HCT116 (cell line): ENCODE measurements at regions not wholly inside any gene's neighbourhood (a gene's known extent, or its start where the extent isn't known, plus 50 kb on each side); places are given as distances from the start of the nearest gene placed in this dataset.

Source experiments
- CEBPB ChIP-seq: IDR thresholded peaks from 2 replicates; pipeline ENCODE4 v1.6.1; 2012; ENCODE audit warnings: low read depth
- EZH2 ChIP-seq: fragments of 200-600 bp; sonication (generic); IDR thresholded peaks from 2 replicates; pipeline ENCODE4 v1.6.1; 2017; ENCODE audit warnings: antibody characterized with exemption, mixed run types
- FOSL1 ChIP-seq: IDR thresholded peaks from 2 replicates; pipeline ENCODE4 v1.6.1; 2012; ENCODE audit warnings: low read depth
- POLR2A ChIP-seq: IDR thresholded peaks from 2 replicates; pipeline ENCODE4 v1.7.0; 2011; ENCODE audit warnings: borderline replicate concordance; ENCODE audit not compliant: insufficient read depth, insufficient read length; ENCODE audit errors: extremely low read depth
- POLR2AphosphoS5 ChIP-seq: IDR thresholded peaks from 2 replicates; pipeline ENCODE4 v1.6.1; 2011; ENCODE audit warnings: mild to moderate bottlenecking, low read depth, low read length, moderate library complexity
- REST ChIP-seq: IDR thresholded peaks from 2 replicates; pipeline ENCODE4 v1.6.1; 2012; ENCODE audit warnings: low read depth
- SIN3A ChIP-seq: IDR thresholded peaks from 2 replicates; pipeline ENCODE4 v1.6.1; 2012; ENCODE audit warnings: low read depth
- SP1 ChIP-seq: IDR thresholded peaks from 2 replicates; pipeline ENCODE4 v1.6.1; 2012; ENCODE audit warnings: low read depth
- TCF7L2 ChIP-seq: IDR thresholded peaks from 2 replicates; pipeline ENCODE4 v1.7.0; 2011; ENCODE audit warnings: borderline replicate concordance, inconsistent platforms; ENCODE audit not compliant: insufficient read depth, insufficient read length; ENCODE audit errors: extremely low read depth
- YY1 ChIP-seq: IDR thresholded peaks from 2 replicates; pipeline ENCODE4 v1.6.1; 2011; ENCODE audit warnings: low read length, low read depth, moderate library complexity, mild to moderate bottlenecking; ENCODE audit not compliant: insufficient replicate concordance; ENCODE audit errors: extremely low read depth
- TF ChIP-seq, protein P1 (sequence below), 3 experiments: fragments of 200-600 bp in 1 of 3; sonication (generic) in 1 of 3; IDR thresholded peaks in 2 of 3; conservative IDR thresholded peaks in 1 of 3; 2 replicates each; pipeline ENCODE4 v1.5.1; 2012 to 2017; ENCODE audit warnings: low read depth in 2 of 3, low read length in 2 of 3, antibody characterized with exemption in 1 of 3, borderline replicate concordance in 1 of 3, control low read depth in 1 of 3, mild to moderate bottlenecking in 1 of 3, mixed read lengths in 1 of 3, mixed run types in 1 of 3, moderate library complexity in 1 of 3; ENCODE audit not compliant: insufficient read depth in 1 of 3
- TF ChIP-seq, protein P2 (sequence below): IDR thresholded peaks from 2 replicates; pipeline ENCODE4 v1.6.1; 2012

GRCh38 chr16:56068816-56069215 is 122.5 kb upstream of the GNAO1 start:
- no peak for TF ChIP-seq POLR2A
- TF ChIP-seq REST = no peak
- TF ChIP-seq, protein P1, sequence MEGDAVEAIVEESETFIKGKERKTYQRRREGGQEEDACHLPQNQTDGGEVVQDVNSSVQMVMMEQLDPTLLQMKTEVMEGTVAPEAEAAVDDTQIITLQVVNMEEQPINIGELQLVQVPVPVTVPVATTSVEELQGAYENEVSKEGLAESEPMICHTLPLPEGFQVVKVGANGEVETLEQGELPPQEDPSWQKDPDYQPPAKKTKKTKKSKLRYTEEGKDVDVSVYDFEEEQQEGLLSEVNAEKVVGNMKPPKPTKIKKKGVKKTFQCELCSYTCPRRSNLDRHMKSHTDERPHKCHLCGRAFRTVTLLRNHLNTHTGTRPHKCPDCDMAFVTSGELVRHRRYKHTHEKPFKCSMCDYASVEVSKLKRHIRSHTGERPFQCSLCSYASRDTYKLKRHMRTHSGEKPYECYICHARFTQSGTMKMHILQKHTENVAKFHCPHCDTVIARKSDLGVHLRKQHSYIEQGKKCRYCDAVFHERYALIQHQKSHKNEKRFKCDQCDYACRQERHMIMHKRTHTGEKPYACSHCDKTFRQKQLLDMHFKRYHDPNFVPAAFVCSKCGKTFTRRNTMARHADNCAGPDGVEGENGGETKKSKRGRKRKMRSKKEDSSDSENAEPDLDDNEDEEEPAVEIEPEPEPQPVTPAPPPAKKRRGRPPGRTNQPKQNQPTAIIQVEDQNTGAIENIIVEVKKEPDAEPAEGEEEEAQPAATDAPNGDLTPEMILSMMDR (IDR thresholded peaks at IDR 0.05 in 2 of 3, conservative IDR thresholded peaks at IDR 0.05 in 1 of 3; ENCODE audit: borderline replicate concordance in 1 of 3, insufficient read depth in 1 of 3, low read depth in 2 of 3, low read length in 2 of 3) = no peak
- TF ChIP-seq CEBPB = no peak
- TF ChIP-seq YY1 = no peak
- no peak for TF ChIP-seq SP1
- TF ChIP-seq SIN3A = no peak
- TF ChIP-seq EZH2 = no peak
- no peak for TF ChIP-seq POLR2AphosphoS5
- TF ChIP-seq, protein P2, sequence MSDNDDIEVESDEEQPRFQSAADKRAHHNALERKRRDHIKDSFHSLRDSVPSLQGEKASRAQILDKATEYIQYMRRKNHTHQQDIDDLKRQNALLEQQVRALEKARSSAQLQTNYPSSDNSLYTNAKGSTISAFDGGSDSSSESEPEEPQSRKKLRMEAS = no peak
- no peak for TF ChIP-seq FOSL1
- no peak for TF ChIP-seq TCF7L2
